Chondrocyte (in vitro differentiated cells): ENCODE measurements at regions not wholly inside any gene's neighbourhood (a gene's known extent, or its start where the extent isn't known, plus 50 kb on each side); places are given as distances from the start of the nearest gene placed in this dataset.

Experiments used
- DNase-seq: peaks from one replicate; pipeline ENCODE4 v3.0.0; 2021; ENCODE audit warnings: mixed read lengths, low spot score
- H3K27ac Mint-ChIP-seq: one replicate; pipeline ENCODE4 v1.8.0; 2021; ENCODE audit warnings: mild to moderate bottlenecking, moderate library complexity, mixed read lengths; ENCODE audit not compliant: unreplicated experiment
- H3K27me3 Mint-ChIP-seq: 2 replicates; pipeline ENCODE4 v1.8.0; 2021; ENCODE audit warnings: low read depth, mixed read lengths
- H3K36me3 Mint-ChIP-seq: 2 replicates; pipeline ENCODE4 v1.8.0; 2021; ENCODE audit warnings: low read depth, mixed read lengths
- H3K4me1 Mint-ChIP-seq: 2 replicates; pipeline ENCODE4 v1.8.0; 2021; ENCODE audit warnings: low read depth, mild to moderate bottlenecking, mixed read lengths
- H3K4me3 Mint-ChIP-seq: one replicate; pipeline ENCODE4 v1.8.0; 2021; ENCODE audit warnings: mild to moderate bottlenecking, moderate library complexity, mixed read lengths; ENCODE audit not compliant: unreplicated experiment
- H3K9me3 Mint-ChIP-seq: 2 replicates; pipeline ENCODE4 v1.8.0; 2021; ENCODE audit warnings: low read depth, mixed read lengths
- TF ChIP-seq, protein P1 (sequence below): fragments of 200-600 bp; sonication (generic); IDR thresholded peaks from 2 replicates; pipeline ENCODE4 v1.5.0; 2021; ENCODE audit warnings: antibody characterized with exemption, mild to moderate bottlenecking, moderate library complexity

DNA sequence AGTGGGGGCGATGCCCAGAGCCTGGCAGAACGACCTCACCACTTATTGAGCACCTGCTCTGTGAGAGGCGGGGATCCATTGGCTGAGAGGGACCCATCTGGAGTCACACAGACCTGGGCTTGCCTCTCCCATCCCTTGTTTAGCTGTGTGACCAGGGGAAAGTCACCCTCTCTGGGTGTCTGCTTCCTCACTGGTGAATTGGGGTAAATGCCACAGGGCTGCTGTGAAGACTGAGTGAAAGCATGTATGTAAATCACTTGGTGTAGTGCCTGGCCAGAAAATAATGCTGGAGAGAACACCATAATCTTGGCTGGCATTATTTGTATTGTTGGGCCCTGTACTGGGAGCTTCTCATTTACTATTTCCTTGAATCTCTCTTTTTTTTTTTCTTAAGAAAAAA lies 83.4 kb upstream of the PRL start:
- Mint-ChIP-seq H3K9me3 (peaks cover 14% of the 10 kb centered on the region), H3K27me3 (no peaks in the 10 kb centered on the region), H3K4me1 (no peaks in the 10 kb centered on the region), H3K27ac (no peak overlapping the region), H3K4me3 (no peak overlapping the region), H3K36me3 (peaks cover 5% of the 10 kb centered on the region)
- TF ChIP-seq, protein P1, sequence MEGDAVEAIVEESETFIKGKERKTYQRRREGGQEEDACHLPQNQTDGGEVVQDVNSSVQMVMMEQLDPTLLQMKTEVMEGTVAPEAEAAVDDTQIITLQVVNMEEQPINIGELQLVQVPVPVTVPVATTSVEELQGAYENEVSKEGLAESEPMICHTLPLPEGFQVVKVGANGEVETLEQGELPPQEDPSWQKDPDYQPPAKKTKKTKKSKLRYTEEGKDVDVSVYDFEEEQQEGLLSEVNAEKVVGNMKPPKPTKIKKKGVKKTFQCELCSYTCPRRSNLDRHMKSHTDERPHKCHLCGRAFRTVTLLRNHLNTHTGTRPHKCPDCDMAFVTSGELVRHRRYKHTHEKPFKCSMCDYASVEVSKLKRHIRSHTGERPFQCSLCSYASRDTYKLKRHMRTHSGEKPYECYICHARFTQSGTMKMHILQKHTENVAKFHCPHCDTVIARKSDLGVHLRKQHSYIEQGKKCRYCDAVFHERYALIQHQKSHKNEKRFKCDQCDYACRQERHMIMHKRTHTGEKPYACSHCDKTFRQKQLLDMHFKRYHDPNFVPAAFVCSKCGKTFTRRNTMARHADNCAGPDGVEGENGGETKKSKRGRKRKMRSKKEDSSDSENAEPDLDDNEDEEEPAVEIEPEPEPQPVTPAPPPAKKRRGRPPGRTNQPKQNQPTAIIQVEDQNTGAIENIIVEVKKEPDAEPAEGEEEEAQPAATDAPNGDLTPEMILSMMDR: no peak
- no peak for DNase-seq

DNA sequence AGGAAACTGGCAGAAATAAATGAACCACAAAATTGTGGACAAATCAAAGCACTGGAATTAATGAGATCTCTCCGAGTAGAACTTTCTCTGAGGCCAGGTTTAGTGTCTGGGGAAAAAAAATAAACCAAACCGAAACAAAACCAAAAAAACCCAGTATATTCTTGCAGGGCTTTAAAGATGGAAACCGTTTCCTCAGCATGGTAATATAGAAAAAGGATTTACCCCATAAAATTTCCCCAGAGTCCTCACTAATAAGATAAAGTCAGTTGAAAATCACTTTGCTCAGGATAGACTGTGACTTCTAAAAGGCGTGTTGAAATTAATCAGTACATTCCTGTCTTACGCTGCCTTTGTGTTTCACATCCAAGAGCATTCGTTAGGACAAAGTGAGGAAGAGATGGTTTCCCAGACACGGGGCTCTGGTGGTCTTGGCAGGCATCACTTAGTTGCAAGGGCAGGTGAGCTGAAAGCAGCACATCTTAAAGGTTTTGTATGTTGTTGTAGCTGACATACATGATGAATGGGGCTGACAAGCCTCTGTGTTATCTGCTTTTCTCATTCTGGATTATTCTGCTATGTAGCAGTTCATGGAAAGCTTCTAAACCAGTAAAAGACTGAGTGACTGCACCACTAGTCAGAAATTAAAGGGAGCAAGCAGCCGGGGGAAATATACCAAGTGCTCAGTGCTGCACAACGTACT lies 85.2 kb upstream of the PRL start:
- TF ChIP-seq, protein P1: no peak
- H3K9me3 Mint-ChIP-seq: peaks cover 22% of the 10 kb centered on the region
- no peak overlapping the region for H3K27ac Mint-ChIP-seq
- no peaks in the 10 kb centered on the region for H3K4me1 Mint-ChIP-seq
- H3K36me3 Mint-ChIP-seq: peaks cover 5% of the 10 kb centered on the region
- no peak overlapping the region for H3K4me3 Mint-ChIP-seq
- no peaks in the 10 kb centered on the region for H3K27me3 Mint-ChIP-seq
- DNase-seq: no peak

DNA sequence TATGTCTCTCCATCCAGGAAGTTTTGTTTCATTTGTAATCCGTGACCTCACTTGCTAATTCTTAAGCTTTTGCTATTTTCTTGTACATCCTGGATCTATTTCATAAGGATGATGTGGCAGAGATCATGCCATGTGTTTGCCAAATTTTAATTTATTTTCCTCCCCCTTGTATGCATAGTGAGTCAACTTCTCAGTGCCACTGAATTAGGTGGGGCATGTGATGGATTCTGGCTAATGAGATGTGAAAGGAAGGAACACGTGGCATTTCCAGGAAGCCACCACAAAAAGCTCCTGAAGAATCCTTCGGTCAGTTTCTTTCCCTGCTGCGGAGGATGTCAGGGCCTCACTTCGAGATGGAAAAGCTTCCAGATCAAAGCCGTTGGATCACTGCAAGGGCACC lies 86.2 kb upstream of the PRL start:
- peaks cover 25% of the 10 kb centered on the region for H3K9me3 Mint-ChIP-seq
- no peak for DNase-seq
- no peak overlapping the region for H3K4me3 Mint-ChIP-seq
- TF ChIP-seq, protein P1: no peak
- H3K27me3 Mint-ChIP-seq: no peaks in the 10 kb centered on the region
- H3K27ac Mint-ChIP-seq: no peak overlapping the region
- H3K4me1 Mint-ChIP-seq: no peaks in the 10 kb centered on the region
- H3K36me3 Mint-ChIP-seq: peaks cover 12% of the 10 kb centered on the region

DNA sequence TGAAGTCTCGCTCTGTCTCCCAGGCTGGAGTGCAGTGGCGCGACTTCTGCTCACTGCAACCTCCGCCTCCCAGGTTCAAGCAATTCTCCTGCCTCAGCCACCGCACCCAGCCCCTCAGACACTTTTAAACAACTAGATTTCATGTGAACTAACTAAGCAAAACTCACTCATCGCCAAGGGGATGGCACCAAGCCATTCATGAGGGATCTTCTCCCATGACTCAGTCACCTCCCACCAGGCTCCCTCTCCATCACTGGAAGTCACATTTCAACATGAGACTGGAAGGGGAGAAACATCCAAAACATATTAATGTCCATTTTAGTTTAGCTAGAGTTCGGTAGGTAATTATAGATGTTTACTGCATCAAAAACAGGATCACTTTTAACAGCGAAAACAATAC lies 95.9 kb upstream of the PRL start:
- TF ChIP-seq, protein P1: no peak
- no peak for DNase-seq
- peaks cover 12% of the 10 kb centered on the region for H3K9me3 Mint-ChIP-seq
- H3K4me1 Mint-ChIP-seq: peaks cover 5% of the 10 kb centered on the region
- H3K27ac Mint-ChIP-seq: no peak overlapping the region
- no peak overlapping the region for H3K4me3 Mint-ChIP-seq
- no peaks in the 10 kb centered on the region for H3K27me3 Mint-ChIP-seq
- peaks cover 7% of the 10 kb centered on the region for H3K36me3 Mint-ChIP-seq

DNA sequence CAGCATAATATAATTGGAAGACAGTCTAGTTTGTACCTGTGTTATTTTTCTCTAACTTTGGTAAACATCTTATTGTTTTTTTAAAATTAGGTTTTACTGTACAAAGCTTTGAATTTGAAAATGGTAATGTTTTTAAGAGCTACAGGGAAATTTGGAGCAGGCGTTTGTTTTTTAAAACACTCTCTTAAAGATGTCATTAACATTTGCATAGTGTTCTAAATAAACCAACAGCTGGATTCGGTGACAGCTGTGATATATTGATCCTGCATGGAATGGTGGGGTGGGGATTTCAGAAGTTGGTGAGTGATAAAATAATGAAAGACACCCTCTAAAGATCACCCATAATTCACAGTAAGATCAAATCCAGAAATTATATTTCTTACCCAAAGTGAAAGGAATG lies 97.9 kb upstream of the PRL start:
- no peak for DNase-seq
- Mint-ChIP-seq H3K27me3 (no peaks in the 10 kb centered on the region), H3K9me3 (no peaks in the 10 kb centered on the region), H3K4me3 (no peak overlapping the region), H3K27ac (no peak overlapping the region), H3K36me3 (no peaks in the 10 kb centered on the region), H3K4me1 (peaks cover 5% of the 10 kb centered on the region)
- TF ChIP-seq, protein P1: no peak
